H9 (cell line): ENCODE measurements at regions not wholly inside any gene's neighbourhood (a gene's known extent, or its start where the extent isn't known, plus 50 kb on each side); places are given as distances from the start of the nearest gene placed in this dataset.

Experiments used
- DNase-seq: peaks from one replicate; pipeline ENCODE4 v3.0.0-alpha.2; 2017
- H2AFZ ChIP-seq: one replicate; pipeline ENCODE4 v1.6.1; 2013; ENCODE audit warnings: mild to moderate bottlenecking, low read length, control low read depth, moderate library complexity
- H2AK5ac ChIP-seq: 2 replicates; pipeline ENCODE4 v1.6.1; 2013; ENCODE audit warnings: low read length, control low read depth, mixed read lengths; ENCODE audit not compliant: insufficient read length
- H2BK120ac ChIP-seq: one replicate; pipeline ENCODE4 v1.6.1; 2013; ENCODE audit warnings: low read depth, mild to moderate bottlenecking, low read length, control low read depth, inconsistent platforms; ENCODE audit not compliant: poor library complexity, severe bottlenecking
- H2BK12ac ChIP-seq: 2 replicates; pipeline ENCODE4 v1.6.1; 2013; ENCODE audit warnings: low read length, control low read depth, mixed read lengths, low read depth; ENCODE audit not compliant: insufficient read length
- H2BK15ac ChIP-seq: 2 replicates; pipeline ENCODE4 v1.6.1; 2013; ENCODE audit warnings: low read depth, low read length, control low read depth
- H2BK20ac ChIP-seq: one replicate; pipeline ENCODE4 v1.6.1; 2013; ENCODE audit warnings: low read depth, mild to moderate bottlenecking, low read length, control low read depth, inconsistent platforms; ENCODE audit not compliant: poor library complexity, severe bottlenecking
- H2BK5ac ChIP-seq: 2 replicates; pipeline ENCODE4 v1.6.1; 2013; ENCODE audit warnings: low read length, control low read depth, mixed read lengths; ENCODE audit not compliant: insufficient read length
- H3K14ac ChIP-seq: 2 replicates; pipeline ENCODE4 v1.6.1; 2013; ENCODE audit warnings: low read length, control low read depth; ENCODE audit not compliant: insufficient read depth
- H3K18ac ChIP-seq: 2 replicates; pipeline ENCODE4 v1.6.1; 2013; ENCODE audit warnings: low read depth, mild to moderate bottlenecking, mixed read lengths, low read length, control low read depth; ENCODE audit not compliant: insufficient read length
- H3K23ac ChIP-seq: 2 replicates; pipeline ENCODE4 v1.6.1; 2013; ENCODE audit warnings: low read length, control low read depth, mixed read lengths, low read depth; ENCODE audit not compliant: insufficient read length
- H3K23me2 ChIP-seq: 2 replicates; pipeline ENCODE4 v1.6.1; 2013; ENCODE audit warnings: low read depth, mild to moderate bottlenecking, mixed read lengths, low read length, control low read depth; ENCODE audit not compliant: insufficient read length, poor library complexity, severe bottlenecking
- H3K27ac ChIP-seq: 2 replicates; pipeline ENCODE4 v1.5.1; 2013; ENCODE audit warnings: low read length, control low read depth, mixed read lengths, low read depth; ENCODE audit not compliant: insufficient read length
- H3K27me3 ChIP-seq: 2 replicates; pipeline ENCODE4 v1.6.1; 2013; ENCODE audit warnings: low read length, control low read depth, inconsistent platforms; ENCODE audit not compliant: insufficient read depth
- H3K4ac ChIP-seq: 2 replicates; pipeline ENCODE4 v1.6.1; 2013; ENCODE audit warnings: low read depth, mild to moderate bottlenecking, control low read depth, inconsistent platforms, low read length, moderate library complexity
- H3K4me1 ChIP-seq: 2 replicates; pipeline ENCODE4 v1.6.1; 2013; ENCODE audit warnings: low read length, control low read depth, inconsistent platforms; ENCODE audit not compliant: insufficient read depth
- H3K4me2 ChIP-seq: 2 replicates; pipeline ENCODE4 v1.6.1; 2013; ENCODE audit warnings: low read length, control low read depth, mixed read lengths; ENCODE audit not compliant: insufficient read length, insufficient read depth
- H3K56ac ChIP-seq: 2 replicates; pipeline ENCODE4 v1.6.1; 2013; ENCODE audit warnings: low read depth, mild to moderate bottlenecking, mixed read lengths, low read length, control low read depth; ENCODE audit not compliant: insufficient read length
- H3K79me1 ChIP-seq: 2 replicates; pipeline ENCODE4 v1.6.1; 2013; ENCODE audit warnings: low read depth, mild to moderate bottlenecking, moderate library complexity, low read length, control low read depth, inconsistent platforms; ENCODE audit not compliant: insufficient read depth, poor library complexity, severe bottlenecking
- H3K79me2 ChIP-seq: 2 replicates; pipeline ENCODE4 v1.6.1; 2013; ENCODE audit warnings: low read length, control low read depth, inconsistent platforms; ENCODE audit not compliant: insufficient read depth
- H3K9ac ChIP-seq: 2 replicates; pipeline ENCODE4 v1.6.1; 2013; ENCODE audit warnings: low read length, control low read depth, mixed read lengths; ENCODE audit not compliant: insufficient read length; ENCODE audit errors: extremely low read depth
- H3K9me3 ChIP-seq: one replicate; pipeline ENCODE4 v1.6.1; 2013; ENCODE audit warnings: low read depth, low read length, inconsistent platforms; ENCODE audit not compliant: control insufficient read depth
- H3T11ph ChIP-seq: one replicate; pipeline ENCODE4 v1.6.1; 2013; ENCODE audit warnings: mild to moderate bottlenecking, low read length, control low read depth, inconsistent platforms
- H4K20me1 ChIP-seq: one replicate; pipeline ENCODE4 v1.6.1; 2013; ENCODE audit not compliant: control insufficient read depth, insufficient read length, insufficient read depth
- H4K5ac ChIP-seq: 2 replicates; pipeline ENCODE4 v1.6.1; 2013; ENCODE audit warnings: low read depth, mild to moderate bottlenecking, mixed read lengths, low read length, control low read depth; ENCODE audit not compliant: insufficient read length
- H4K8ac ChIP-seq: replicated peaks from 2 replicates; pipeline ENCODE4 v1.6.1; 2013; ENCODE audit warnings: low read length, control low read depth, mixed read lengths, low read depth; ENCODE audit not compliant: insufficient read length
- H4K91ac ChIP-seq: 2 replicates; pipeline ENCODE4 v1.6.1; 2013; ENCODE audit warnings: low read depth, mild to moderate bottlenecking, moderate library complexity, mixed read lengths, low read length, control low read depth; ENCODE audit not compliant: insufficient read length
- H3K27ac Mint-ChIP-seq, 3 experiments: 2 replicates in 2 of 3; 3 replicates in 1 of 3; pipeline ENCODE4 v1.8.0; 2020 to 2021; ENCODE audit warnings: mixed read lengths in 3 of 3, mild to moderate bottlenecking in 1 of 3, moderate library complexity in 1 of 3
- H3K27me3 Mint-ChIP-seq: 2 replicates; pipeline ENCODE4 v1.8.0; 2021; ENCODE audit warnings: low read depth, mild to moderate bottlenecking, moderate library complexity, mixed read lengths
- H3K36me3 Mint-ChIP-seq, 3 experiments: 2 replicates in 2 of 3; 3 replicates in 1 of 3; pipeline ENCODE4 v1.8.0; 2020 to 2021; ENCODE audit warnings: low read depth in 3 of 3, mixed read lengths in 3 of 3; ENCODE audit not compliant: insufficient read depth in 1 of 3
- H3K4me1 Mint-ChIP-seq, 2 experiments: 2 replicates each; pipeline ENCODE4 v1.8.0; 2020; ENCODE audit warnings: mixed read lengths in 2 of 2
- H3K4me3 Mint-ChIP-seq, 2 experiments: 2 replicates in 1 of 2; 3 replicates in 1 of 2; pipeline ENCODE4 v1.8.0; 2020 to 2021; ENCODE audit warnings: mild to moderate bottlenecking in 2 of 2, mixed read lengths in 2 of 2, moderate library complexity in 1 of 2
- H3K9me3 Mint-ChIP-seq, 2 experiments: 2 replicates in 1 of 2; 3 replicates in 1 of 2; pipeline ENCODE4 v1.8.0; 2020; ENCODE audit warnings: mild to moderate bottlenecking in 2 of 2, mixed read lengths in 2 of 2, moderate library complexity in 1 of 2
- CTCF ChIP-seq: fragments of 200-600 bp; sonication (generic); conservative IDR thresholded peaks from 3 replicates; pipeline ENCODE4 v1.8.0; 2021; ENCODE audit warnings: antibody characterized with exemption, mild to moderate bottlenecking
- WGBS: extraction: QIAGEN DNeasy Blood & Tissue Kit; methylation state at CpG from one replicate; pipeline ENCODE4 v1.1.7; 2013; ENCODE audit warnings: missing lambda C conversion rate, low lambda C conversion rate, mixed read lengths; ENCODE audit not compliant: insufficient read length; ENCODE audit errors: extremely low coverage; 5-methylcytosine and 5-hydroxymethylcytosine counted together

- no peak for TF ChIP-seq CTCF
- H3K23me2 ChIP-seq = no peaks in the 10 kb centered on the region
- H3K23ac ChIP-seq = no peak overlapping the region
- Mint-ChIP-seq H3K4me3 (no peak overlapping the region), H3K27ac (no peak overlapping the region), H3K9me3 (no peaks in the 10 kb centered on the region), H3K36me3 (no peaks in the 10 kb centered on the region), H3K4me1 (peaks cover 14 to 29% of the 10 kb centered on the region in 2 experiments), H3K27me3 (no peaks in the 10 kb centered on the region; the same call in 1 of the 2 replicates)
- H2BK120ac ChIP-seq = no peak overlapping the region
- no peak overlapping the region for H3K14ac ChIP-seq
- no peaks in the 10 kb centered on the region for H3K9me3 ChIP-seq
- no peaks in the 10 kb centered on the region; the same call in 1 of the 2 replicates for H3K4me1 ChIP-seq
- H3K9ac ChIP-seq = no peak overlapping the region
- no peaks in the 10 kb centered on the region for H3K27me3 ChIP-seq
- H3K56ac ChIP-seq = no peak overlapping the region
- no CpG with 5 or more reads among the region's 3 CpGs for WGBS
- H2BK5ac ChIP-seq = no peak overlapping the region
- no peak overlapping the region for H2BK12ac ChIP-seq
- no peaks in the 10 kb centered on the region for H3K79me1 ChIP-seq
- no peak overlapping the region for H3K18ac ChIP-seq
- no peak overlapping the region for H3K27ac ChIP-seq
- H2BK15ac ChIP-seq = no peak overlapping the region
- H4K5ac ChIP-seq = no peak overlapping the region
- no peaks in the 10 kb centered on the region for H4K20me1 ChIP-seq
- no peak overlapping the region for H4K91ac ChIP-seq
- H2BK20ac ChIP-seq = no peak overlapping the region
- no peak for DNase-seq
- no peak overlapping the region for H2AK5ac ChIP-seq
- no peak overlapping the region for H3K4ac ChIP-seq
- H3K4me2 ChIP-seq = no peak overlapping the region
- no peak overlapping the region for H4K8ac ChIP-seq
- H3T11ph ChIP-seq = no peak overlapping the region
- H2AFZ ChIP-seq = no peak overlapping the region
- no peaks in the 10 kb centered on the region for H3K79me2 ChIP-seq
Observed at GRCh38 chr12:19012965-19013364, 116.6 kb upstream of the PLEKHA5 start.
